HG03108 (cell line): ENCODE measurements at regions not wholly inside any gene's neighbourhood (a gene's known extent, or its start where the extent isn't known, plus 50 kb on each side); places are given as distances from the start of the nearest gene placed in this dataset.

Source experiments
- ATAC-seq: cut with Tn5 transposase; IDR thresholded peaks from one replicate; pipeline ENCODE4 v1.9.1; 2021; ENCODE audit warnings: moderate library complexity; ENCODE audit not compliant: unreplicated experiment

DNA sequence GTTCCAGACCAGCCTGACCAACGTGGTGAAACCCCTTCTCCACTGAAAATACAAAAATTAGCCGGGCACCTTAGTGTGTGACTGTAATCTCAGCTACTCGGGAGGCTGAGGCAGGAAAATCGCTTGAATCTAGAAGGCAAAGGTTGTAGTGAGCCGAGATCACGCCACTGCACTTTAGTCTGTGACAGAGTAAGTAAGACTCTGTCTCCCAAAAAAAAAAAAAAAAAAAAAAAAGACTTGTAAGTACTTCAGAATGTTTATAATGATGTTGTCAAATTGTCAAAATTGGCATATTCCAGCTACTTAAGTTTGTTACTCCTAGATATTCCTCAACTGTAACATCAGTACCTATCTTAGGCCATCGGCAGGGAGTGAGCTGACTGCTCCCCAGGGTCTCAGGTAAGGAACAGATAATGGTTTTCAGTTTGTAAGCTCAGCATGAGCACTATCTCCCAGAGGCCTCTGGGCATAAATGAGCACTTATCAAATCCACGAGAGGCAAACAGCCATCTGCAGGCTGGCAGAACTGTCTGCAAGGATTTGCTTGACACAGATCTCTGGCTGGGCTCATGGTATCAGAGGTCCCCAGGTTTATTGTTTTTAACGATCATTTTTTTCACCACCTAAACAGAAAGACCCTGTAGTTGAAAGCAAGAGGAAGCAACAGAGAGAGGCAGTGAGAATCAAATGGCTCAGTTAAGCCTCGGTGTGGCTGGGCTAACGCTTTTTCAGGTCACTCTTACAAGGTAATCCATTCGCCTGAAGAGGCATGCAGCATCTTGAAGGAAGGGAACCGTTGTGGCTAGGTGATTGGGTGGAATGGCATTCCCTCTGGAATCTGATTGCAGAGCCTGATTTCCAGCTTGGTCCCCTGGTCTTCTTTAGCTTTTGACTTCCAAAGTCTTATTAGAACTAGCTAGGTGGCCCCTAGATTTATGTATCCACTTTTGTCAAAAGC lies 115.9 kb downstream of the LY86 start:
- ATAC-seq = no peak

GRCh38 chr6:6705061-6705425 lies 116.5 kb downstream of the LY86 start:
- ATAC-seq = no peak

- no peak for ATAC-seq
Observed at GRCh38 chr6:6705915-6706675, 117.6 kb downstream of the LY86 start.

GRCh38 chr6:6707143-6707542 lies 118.6 kb downstream of the LY86 start:
- ATAC-seq = no peak

- no peak for ATAC-seq
Observed at GRCh38 chr6:6709106-6709505, 120.6 kb downstream of the LY86 start.

- ATAC-seq = no peak
Observed at GRCh38 chr6:6711031-6711785, 122.7 kb downstream of the LY86 start.

DNA sequence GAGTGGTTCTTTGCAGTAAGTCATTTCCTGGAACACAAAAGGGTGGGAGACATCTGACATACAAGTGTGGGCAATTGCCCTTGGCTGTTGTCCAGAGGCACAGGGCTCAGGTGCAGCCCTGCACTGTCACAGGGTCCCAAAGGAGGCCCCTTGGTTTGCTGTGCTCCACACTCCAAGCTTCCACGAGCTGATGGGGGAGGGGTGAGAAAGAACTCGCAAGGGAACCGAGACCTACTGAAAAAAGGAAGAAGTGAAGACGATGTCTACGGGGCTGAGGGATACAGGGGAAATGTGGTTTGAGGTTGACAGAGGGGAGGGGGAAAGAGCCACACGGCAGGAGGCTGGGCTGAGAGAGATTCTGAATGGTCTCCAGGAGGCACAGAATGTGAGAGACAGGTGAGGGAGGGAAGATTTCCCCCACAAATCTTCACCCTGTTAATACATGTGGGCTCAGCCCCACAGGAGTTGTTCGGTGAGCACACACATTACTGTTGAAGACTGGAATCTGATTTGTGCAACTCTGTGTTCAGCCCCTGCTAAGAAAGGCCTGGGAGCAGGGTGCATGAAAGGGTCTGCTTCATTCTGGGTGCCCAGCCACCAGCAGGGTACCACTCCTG lies 123.4 kb downstream of the LY86 start:
- ATAC-seq = peak; percentile 56

- no peak for ATAC-seq
Observed at GRCh38 chr6:6712449-6713403, 124.2 kb downstream of the LY86 start.

DNA sequence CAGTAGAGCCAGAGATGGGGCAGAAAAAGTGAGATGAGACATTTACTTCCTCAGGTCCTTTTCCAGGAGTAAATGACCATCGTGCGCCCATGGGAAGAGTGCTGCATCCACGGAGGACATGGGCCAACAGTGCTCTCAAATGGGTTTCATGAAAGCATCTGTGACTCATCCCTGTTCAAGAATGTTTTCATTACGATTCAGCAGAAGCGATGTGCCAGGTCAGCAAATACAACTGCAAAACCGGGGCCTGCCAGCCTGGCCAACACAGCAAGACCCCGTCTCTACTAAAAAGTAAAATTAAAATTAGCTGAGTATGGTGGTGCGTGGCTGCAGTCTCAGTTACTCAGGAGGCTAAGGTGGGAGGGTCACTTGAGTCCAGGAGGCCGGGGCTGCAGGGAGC lies 125.1 kb downstream of the LY86 start:
- no peak for ATAC-seq

- no peak for ATAC-seq
Observed at GRCh38 chr6:6714118-6714897, 125.8 kb downstream of the LY86 start.

DNA sequence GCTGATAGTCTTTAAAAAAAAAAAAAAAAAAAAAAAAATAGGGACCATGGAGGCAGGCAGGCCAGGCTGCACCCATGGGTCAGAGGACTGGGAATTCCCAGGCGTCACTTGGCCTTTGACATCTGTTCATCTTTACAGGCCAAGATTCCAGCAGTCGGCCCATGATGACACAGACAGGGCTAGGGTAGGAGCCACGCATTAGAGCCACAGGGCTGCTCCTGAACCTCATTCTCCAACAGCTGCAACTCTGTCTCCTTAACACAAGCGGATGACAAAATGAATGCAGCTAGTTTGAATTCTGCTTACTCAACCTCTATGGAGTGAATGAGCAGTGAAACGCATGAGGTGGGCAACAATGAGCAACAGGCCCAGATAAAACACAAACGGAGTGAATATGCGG lies 126.4 kb downstream of the LY86 start:
- no peak for ATAC-seq

- ATAC-seq = no peak
Observed at GRCh38 chr6:6715465-6715864, 126.9 kb downstream of the LY86 start.

DNA sequence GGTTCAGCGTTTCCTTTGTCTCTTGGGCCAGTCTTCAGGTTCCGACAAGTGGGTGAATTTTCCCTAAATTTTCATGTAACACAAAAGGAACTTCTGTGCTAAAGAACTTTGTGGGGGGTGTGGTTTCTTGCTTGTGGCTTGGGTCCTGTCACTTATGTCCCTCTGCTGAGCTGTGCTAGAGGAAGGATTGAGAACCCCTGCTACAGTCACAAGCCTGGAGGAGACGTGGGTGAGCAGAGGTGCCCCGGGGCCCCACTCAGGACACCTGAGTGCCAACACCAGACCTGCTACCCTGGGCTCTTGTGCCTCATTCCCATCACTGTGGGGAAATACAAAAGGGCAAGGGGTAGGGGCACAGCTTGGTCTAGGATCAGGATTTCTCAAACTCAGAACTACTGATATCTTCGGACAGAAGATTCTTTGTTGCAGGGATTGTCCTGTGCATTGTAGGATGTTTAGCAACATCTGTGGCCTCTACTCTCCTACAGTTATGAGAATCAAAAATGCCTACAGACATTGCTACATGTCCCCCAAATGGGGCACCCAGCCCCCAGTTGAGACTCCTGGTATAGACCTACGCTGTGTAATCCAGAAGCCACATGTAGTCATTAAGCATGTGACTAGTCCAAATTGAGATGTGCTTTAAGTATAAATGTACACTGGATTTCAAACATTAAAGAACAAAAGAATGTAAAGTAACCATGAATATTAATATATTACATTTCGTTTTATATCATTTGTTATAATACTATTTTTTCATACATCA lies 128.7 kb downstream of the LY86 start:
- ATAC-seq = no peak

- ATAC-seq = no peak
Observed at GRCh38 chr6:6717953-6718352, 129.4 kb downstream of the LY86 start.

GRCh38 chr6:6721606-6722005 lies 133.1 kb downstream of the LY86 start:
- no peak for ATAC-seq

- ATAC-seq = no peak
Observed at GRCh38 chr6:6722195-6722594, 133.7 kb downstream of the LY86 start.

GRCh38 chr6:6723361-6723760 lies 134.8 kb downstream of the LY86 start:
- no peak for ATAC-seq

DNA sequence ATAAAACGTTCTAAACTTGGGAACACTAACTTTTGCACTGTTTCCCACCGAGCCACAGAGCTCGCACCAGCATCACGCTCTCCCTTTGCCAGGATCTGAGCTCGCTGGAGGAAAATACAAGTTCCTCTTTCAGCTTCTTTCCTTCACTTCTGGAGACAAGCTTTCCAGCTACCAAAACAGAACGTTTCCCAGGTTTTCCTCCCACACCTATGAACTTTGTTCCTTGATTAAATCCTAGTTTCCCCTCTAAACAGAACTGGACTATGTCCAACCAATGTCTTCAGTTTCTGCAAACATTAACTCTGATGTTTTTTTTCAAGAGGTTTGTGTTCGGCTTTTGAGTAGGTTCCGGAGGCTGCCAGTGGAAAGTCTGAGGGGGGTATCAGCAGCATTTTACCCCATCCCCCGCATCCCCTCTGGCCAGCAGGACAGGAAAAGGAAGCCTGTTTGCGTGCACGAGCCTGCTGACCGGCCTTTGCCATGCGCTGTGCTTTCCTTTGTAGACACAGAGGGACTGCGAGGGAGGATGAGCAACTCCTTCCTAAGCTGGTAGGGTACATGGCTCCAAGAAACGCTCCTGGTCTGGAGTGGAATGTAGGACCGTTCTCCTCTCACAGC lies 135.5 kb downstream of the LY86 start:
- ATAC-seq = no peak
